Prostate gland (tissue), 2 donors: ENCODE measurements at regions not wholly inside any gene's neighbourhood (a gene's known extent, or its start where the extent isn't known, plus 50 kb on each side); places are given as distances from the start of the nearest gene placed in this dataset.

ENCODE experiments used
- DNase-seq: peaks from one replicate; pipeline ENCODE4 v3.0.0-alpha.2; 2019; ENCODE audit warnings: low spot score
- H3K27ac ChIP-seq, 2 donors: fragments of 200-600 bp; sonication (generic); 2 replicates each; pipeline ENCODE4 v1.5.1; 2017 to 2019
- H3K27me3 ChIP-seq: fragments of 200-600 bp; sonication (generic); replicated peaks from 2 replicates; pipeline ENCODE4 v1.5.1; 2019; ENCODE audit not compliant: insufficient read depth
- H3K36me3 ChIP-seq, 2 donors: fragments of 200-600 bp; sonication (generic); 1 replicate in 1 of 2; 2 replicates in 1 of 2; pipeline versions ENCODE4 v1.5.1 to v1.8.1; 2017 to 2019
- H3K4me1 ChIP-seq: fragments of 200-600 bp; sonication (generic); replicated peaks from 2 replicates; pipeline ENCODE4 v1.5.1; 2019
- H3K4me3 ChIP-seq, 2 donors: fragments of 200-600 bp; sonication (generic); 2 replicates each; pipeline ENCODE4 v1.5.1; 2017 to 2019
- H3K9me3 ChIP-seq: fragments of 200-600 bp; sonication (generic); 2 replicates; pipeline ENCODE4 v1.5.1; 2017
- POLR2A ChIP-seq: fragments of 450-650 bp; IDR thresholded peaks from one replicate; pipeline ENCODE4 v1.6.1; 2016; ENCODE audit warnings: antibody characterized with exemption, mild to moderate bottlenecking
- POLR2AphosphoS5 ChIP-seq: sonication (generic); formaldehyde crosslinking; IDR thresholded peaks from one replicate; pipeline ENCODE4 v1.6.1; 2017; ENCODE audit warnings: antibody characterized with exemption
- WGBS: methylation state at CpG from one replicate; pipeline ENCODE4 v1.1.5; 2018; 5-methylcytosine and 5-hydroxymethylcytosine counted together
- intact Hi-C: fragments of 100-400 bp; cut with DNase I; formaldehyde crosslinking; loops from one replicate; pipeline ENCODE4 v1.14.2; 2022
- TF ChIP-seq, protein P1 (sequence below), 4 experiments: fragments of 200-600 bp in 2 of 4; fragments of 450-650 bp in 2 of 4; sonication (generic) in 2 of 4; IDR thresholded peaks; 1 replicate in 3 of 4; 2 replicates in 1 of 4; pipeline ENCODE4 v1.5.1; 2016 to 2019; ENCODE audit warnings: antibody characterized with exemption in 4 of 4, mild to moderate bottlenecking in 2 of 4, moderate library complexity in 2 of 4

GRCh38 chr9:12874395-12874794 is 99.6 kb downstream of the LURAP1L start:
- intact Hi-C loops = no loop called here
- Histone ChIP-seq H3K4me1 (no peaks in the 10 kb centered on the region), H3K27me3 (no peaks in the 10 kb centered on the region), H3K9me3 (no peaks in the 10 kb centered on the region), H3K27ac (no peak overlapping the region), H3K4me3 (no peak overlapping the region), H3K36me3 (no peaks in the 10 kb centered on the region)
- TF ChIP-seq POLR2A = no peak
- TF ChIP-seq POLR2AphosphoS5 = no peak
- TF ChIP-seq, protein P1, sequence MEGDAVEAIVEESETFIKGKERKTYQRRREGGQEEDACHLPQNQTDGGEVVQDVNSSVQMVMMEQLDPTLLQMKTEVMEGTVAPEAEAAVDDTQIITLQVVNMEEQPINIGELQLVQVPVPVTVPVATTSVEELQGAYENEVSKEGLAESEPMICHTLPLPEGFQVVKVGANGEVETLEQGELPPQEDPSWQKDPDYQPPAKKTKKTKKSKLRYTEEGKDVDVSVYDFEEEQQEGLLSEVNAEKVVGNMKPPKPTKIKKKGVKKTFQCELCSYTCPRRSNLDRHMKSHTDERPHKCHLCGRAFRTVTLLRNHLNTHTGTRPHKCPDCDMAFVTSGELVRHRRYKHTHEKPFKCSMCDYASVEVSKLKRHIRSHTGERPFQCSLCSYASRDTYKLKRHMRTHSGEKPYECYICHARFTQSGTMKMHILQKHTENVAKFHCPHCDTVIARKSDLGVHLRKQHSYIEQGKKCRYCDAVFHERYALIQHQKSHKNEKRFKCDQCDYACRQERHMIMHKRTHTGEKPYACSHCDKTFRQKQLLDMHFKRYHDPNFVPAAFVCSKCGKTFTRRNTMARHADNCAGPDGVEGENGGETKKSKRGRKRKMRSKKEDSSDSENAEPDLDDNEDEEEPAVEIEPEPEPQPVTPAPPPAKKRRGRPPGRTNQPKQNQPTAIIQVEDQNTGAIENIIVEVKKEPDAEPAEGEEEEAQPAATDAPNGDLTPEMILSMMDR (IDR thresholded peaks at IDR 0.05) = no peak
- no peak for DNase-seq
- WGBS = 62% methylated on average over 3 of the region's 3 CpGs

- no peaks in the 10 kb centered on the region for H3K4me1 ChIP-seq
- no peak overlapping the region for H3K27ac ChIP-seq
- intact Hi-C loops = no loop called here
- TF ChIP-seq, protein P1 (IDR thresholded peaks at IDR 0.05) = no peak
- TF ChIP-seq POLR2AphosphoS5 = no peak
- TF ChIP-seq POLR2A = no peak
- no peak overlapping the region for H3K4me3 ChIP-seq
- H3K36me3 ChIP-seq = no peaks in the 10 kb centered on the region
- no peak for DNase-seq
- no peaks in the 10 kb centered on the region for H3K9me3 ChIP-seq
- no peaks in the 10 kb centered on the region for H3K27me3 ChIP-seq
Measured at GRCh38 chr9:12875191-12875590, 100.4 kb downstream of the LURAP1L start.

- no peaks in the 10 kb centered on the region for H3K36me3 ChIP-seq
- H3K9me3 ChIP-seq = no peaks in the 10 kb centered on the region
- 46% methylated on average over 2 of the region's 2 CpGs for WGBS
- no peaks in the 10 kb centered on the region for H3K27me3 ChIP-seq
- TF ChIP-seq, protein P1 (IDR thresholded peaks at IDR 0.05) = no peak
- TF ChIP-seq POLR2A (no peak), POLR2AphosphoS5 (no peak)
- DNase-seq = no peak
- no peaks in the 10 kb centered on the region for H3K4me1 ChIP-seq
- intact Hi-C loops = no loop called here
- no peak overlapping the region for H3K4me3 ChIP-seq
- H3K27ac ChIP-seq = no peak overlapping the region
Measured at GRCh38 chr9:12876872-12877271, 102.1 kb downstream of the LURAP1L start.

DNA sequence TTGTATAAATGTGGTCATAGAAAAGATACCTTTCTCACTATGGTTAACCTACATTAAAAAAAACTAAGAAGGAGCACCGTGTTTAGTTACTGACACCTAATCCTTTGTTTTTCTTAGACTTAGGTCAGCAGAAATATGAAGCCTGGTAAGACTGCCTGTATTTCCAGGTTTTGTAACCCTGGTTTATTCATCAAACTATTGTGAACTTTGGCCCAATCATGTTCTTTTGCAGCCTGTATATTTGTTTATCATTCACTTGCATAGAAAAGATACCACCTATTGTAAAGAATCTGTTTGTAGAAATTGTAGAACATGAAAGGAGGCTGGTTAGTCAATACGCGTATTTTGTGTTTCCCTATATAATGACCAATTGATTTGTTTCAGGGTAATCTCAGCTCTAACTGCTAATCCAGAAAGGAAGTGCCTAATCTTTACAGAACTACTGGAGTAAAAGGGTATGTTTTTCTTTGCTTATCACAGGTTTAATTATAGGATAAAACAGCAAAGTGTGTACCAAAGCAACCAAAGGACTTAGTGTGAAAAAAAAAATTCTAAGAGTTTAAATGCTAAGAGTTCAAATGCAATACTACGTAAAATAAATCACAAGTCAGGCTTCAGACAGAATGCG is 103.6 kb downstream of the LURAP1L start:
- no peaks in the 10 kb centered on the region for H3K27me3 ChIP-seq
- no peak for DNase-seq
- H3K27ac ChIP-seq = no peak overlapping the region
- intact Hi-C loops = no loop called here
- TF ChIP-seq POLR2AphosphoS5 = no peak
- TF ChIP-seq POLR2A = no peak
- TF ChIP-seq, protein P1 (IDR thresholded peaks at IDR 0.05) = no peak
- no peaks in the 10 kb centered on the region for H3K36me3 ChIP-seq
- H3K9me3 ChIP-seq = no peaks in the 10 kb centered on the region
- H3K4me3 ChIP-seq = no peak overlapping the region
- no peaks in the 10 kb centered on the region for H3K4me1 ChIP-seq
- 41% methylated on average over 5 of the region's 5 CpGs for WGBS

DNA sequence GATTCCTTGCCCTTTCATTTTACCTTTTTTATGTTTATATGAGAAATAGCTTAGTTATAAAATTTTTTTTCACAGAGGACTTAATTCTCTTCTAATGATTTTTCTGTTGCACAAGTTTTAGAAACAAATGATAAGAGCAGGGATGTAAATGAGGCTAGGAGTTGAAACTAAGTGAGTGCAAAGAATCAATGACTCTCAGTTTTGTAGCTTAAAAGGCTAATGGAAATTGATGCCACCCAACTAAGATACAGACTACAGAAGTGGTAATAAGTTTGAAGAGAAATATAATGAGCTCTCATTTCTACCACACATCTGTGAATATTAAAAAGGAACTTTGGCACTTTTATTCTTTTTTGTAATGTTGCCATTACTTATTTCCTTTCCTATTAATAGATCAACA is 105.1 kb downstream of the LURAP1L start:
- Histone ChIP-seq H3K27me3 (no peaks in the 10 kb centered on the region), H3K36me3 (no peaks in the 10 kb centered on the region), H3K4me1 (no peaks in the 10 kb centered on the region), H3K9me3 (no peaks in the 10 kb centered on the region), H3K4me3 (no peak overlapping the region), H3K27ac (no peak overlapping the region)
- no peak for TF ChIP-seq POLR2A
- TF ChIP-seq, protein P1 (IDR thresholded peaks at IDR 0.05) = no peak
- TF ChIP-seq POLR2AphosphoS5 = no peak
- intact Hi-C loops = loop anchor here (5.0 kb wide), 1 partner anchor 103 kb away; the partner anchor contains the start of gene LURAP1L
- no peak for DNase-seq
